GM12878 (cell line): ENCODE measurements at regions not wholly inside any gene's neighbourhood (a gene's known extent, or its start where the extent isn't known, plus 50 kb on each side); places are given as distances from the start of the nearest gene placed in this dataset.

Experiments used
- ATAC-seq: fragments of 200-7000 bp; cut with Tn5 transposase; 3 replicates; pipeline ENCODE4 v1.9.1; 2020; ENCODE audit warnings: mild to moderate bottlenecking, moderate library complexity
- BruUV-seq: library from RNA; stranded (reverse); fragments of 400-500 nt; replicated peaks from 2 replicates; lab custom pipeline; 2021; lab: Mats Ljungman, UMichigan
- CTCF ChIA-PET: fragments of 300-600 bp; sonication (Branson Sonifier 250); formaldehyde crosslinking; extraction: SDS; loops from one replicate; lab custom pipeline; 2021; ENCODE audit warnings: inconsistent platforms; lab: Yijun Ruan, JAX
- POLR2A ChIA-PET: fragments of 350-600 bp; formaldehyde crosslinking; extraction: SDS; loops from one replicate; lab custom pipeline; 2021; ENCODE audit warnings: inconsistent platforms; lab: Charles Lee
- RAD21 ChIA-PET: fragments of 300-600 bp; sonication (Branson Sonifier 250); formaldehyde crosslinking; loops from one replicate; lab custom pipeline; 2023; ENCODE audit warnings: antibody characterized with exemption; ENCODE audit not compliant: unreplicated experiment; lab: Charles Lee
- SMC1A ChIA-PET: fragments of 300-600 bp; sonication (Branson Sonifier 250); formaldehyde crosslinking; loops from one replicate; lab custom pipeline; 2023; ENCODE audit not compliant: unreplicated experiment, uncharacterized antibody; lab: Charles Lee
- DNase-seq: peaks from one replicate; pipeline ENCODE4 v3.0.0-alpha.2; 2011; ENCODE audit warnings: low read depth, low spot score
- FAIRE-seq: peaks from 3 replicates; lab custom pipeline; 2011; peaks lifted over from hg19 to GRCh38; lab: Jason Lieb, UNC
- H2AFZ ChIP-seq: 2 replicates; pipeline ENCODE4 v1.6.0; 2011; ENCODE audit warnings: low read depth, low read length, control low read depth; ENCODE audit not compliant: control insufficient read depth
- H3K27ac ChIP-seq: 2 replicates; pipeline ENCODE4 v1.5.1; 2011; ENCODE audit warnings: control low read depth; ENCODE audit not compliant: control insufficient read depth, insufficient read depth
- H3K27me3 ChIP-seq, 2 experiments: replicated peaks in 1 of 2; 2 replicates each; pipeline versions ENCODE4 v1.6.0 to v1.6.1; 2011; ENCODE audit warnings: low read length in 1 of 2; ENCODE audit not compliant: control insufficient read depth in 2 of 2, insufficient read depth in 2 of 2
- H3K36me3 ChIP-seq, 2 experiments: 2 replicates each; pipeline ENCODE4 v1.5.1; 2011; ENCODE audit warnings: low read length in 1 of 2; ENCODE audit not compliant: control insufficient read depth in 2 of 2, insufficient read depth in 2 of 2
- H3K4me1 ChIP-seq: 2 replicates; pipeline ENCODE4 v1.6.1; 2011; ENCODE audit warnings: mild to moderate bottlenecking, low read length, moderate library complexity, mixed read lengths; ENCODE audit not compliant: control insufficient read depth, insufficient read depth
- H3K4me2 ChIP-seq: 2 replicates; pipeline ENCODE4 v1.6.0; 2011; ENCODE audit warnings: control low read depth; ENCODE audit not compliant: control insufficient read depth, insufficient read depth
- H3K4me3 ChIP-seq: fragments of 200-600 bp; sonication (generic); 2 replicates; pipeline ENCODE4 v1.5.1; 2016
- H3K79me2 ChIP-seq: 2 replicates; pipeline ENCODE4 v1.6.0; 2011; ENCODE audit warnings: low read length; ENCODE audit not compliant: control insufficient read depth, insufficient read depth
- H3K9ac ChIP-seq: 2 replicates; pipeline ENCODE4 v1.8.0; 2011; ENCODE audit warnings: low read length, control low read depth, mixed read lengths; ENCODE audit not compliant: control insufficient read depth, insufficient read depth
- H3K9me3 ChIP-seq: replicated peaks from 3 replicates; pipeline ENCODE4 v1.5.1; 2011; ENCODE audit warnings: mild to moderate bottlenecking, low read length; ENCODE audit not compliant: control insufficient read depth, insufficient read depth
- H4K20me1 ChIP-seq: 2 replicates; pipeline ENCODE4 v1.6.0; 2011; ENCODE audit not compliant: control insufficient read depth, insufficient read depth
- BMI1 ChIP-seq: fragments of 450-650 bp; IDR thresholded peaks from 2 replicates; pipeline ENCODE4 v1.6.1; 2016; ENCODE audit warnings: mild to moderate bottlenecking, moderate library complexity, borderline replicate concordance
- CBX5 ChIP-seq: sonication (generic); IDR thresholded peaks from 2 replicates; pipeline ENCODE4 v1.6.1; 2016; ENCODE audit warnings: low read depth, moderate library complexity, mild to moderate bottlenecking, inconsistent platforms
- CEBPB ChIP-seq, 2 experiments: fragments of 150-350 bp in 1 of 2; IDR thresholded peaks; 2 replicates each; pipeline ENCODE4 v1.6.1; 2012 to 2014; ENCODE audit warnings: low read depth in 2 of 2, low read length in 2 of 2, borderline replicate concordance in 1 of 2, inconsistent platforms in 1 of 2
- CHD1 ChIP-seq: IDR thresholded peaks from 2 replicates; pipeline ENCODE4 v1.6.1; 2012; ENCODE audit warnings: low read depth, low read length, improper control_type of control experiment
- CREM ChIP-seq: IDR thresholded peaks from 2 replicates; pipeline ENCODE4 v1.6.1; 2014; ENCODE audit warnings: antibody characterized with exemption, low read depth
- FOXM1 ChIP-seq: IDR thresholded peaks from 2 replicates; pipeline ENCODE4 v1.6.1; 2012; ENCODE audit warnings: low read depth, mild to moderate bottlenecking, inconsistent platforms, low read length, moderate library complexity
- GATAD2B ChIP-seq: fragments of 450-650 bp; conservative IDR thresholded peaks from 2 replicates; pipeline ENCODE4 v1.6.1; 2017; ENCODE audit warnings: low read depth, mild to moderate bottlenecking, moderate library complexity
- HDAC6 ChIP-seq: fragments of 200-600 bp; sonication (generic); IDR thresholded peaks from one replicate; pipeline ENCODE4 v1.8.0; 2017; ENCODE audit warnings: antibody characterized with exemption; ENCODE audit not compliant: unreplicated experiment
- MEF2B ChIP-seq: fragments of 450-650 bp; IDR thresholded peaks from 2 replicates; pipeline ENCODE4 v1.6.1; 2018; ENCODE audit warnings: mild to moderate bottlenecking, moderate library complexity; ENCODE audit not compliant: partially characterized antibody, poor library complexity, severe bottlenecking
- MTA2 ChIP-seq: fragments of 450-650 bp; IDR thresholded peaks from 2 replicates; pipeline ENCODE4 v1.6.1; 2016; ENCODE audit warnings: low read depth, mild to moderate bottlenecking, moderate library complexity
- SRF ChIP-seq, 2 experiments: IDR thresholded peaks; 2 replicates each; pipeline ENCODE4 v1.6.1; 2011; ENCODE audit warnings: low read depth in 2 of 2, low read length in 2 of 2, mild to moderate bottlenecking in 1 of 2, moderate library complexity in 1 of 2
- TBL1XR1 ChIP-seq: IDR thresholded peaks from 2 replicates; pipeline ENCODE4 v1.6.1; 2012; ENCODE audit warnings: low read depth, low read length, improper control_type of control experiment
- YY1 ChIP-seq: IDR thresholded peaks from 2 replicates; pipeline ENCODE4 v1.6.1; 2011; ENCODE audit warnings: low read depth, mild to moderate bottlenecking, low read length
- WGBS: methylation state at CpG from one replicate; pipeline ENCODE4 v1.1.6; 2016; ENCODE audit warnings: low lambda C conversion rate; ENCODE audit not compliant: insufficient replicate concordance, insufficient coverage; ENCODE audit errors: missing lambda C conversion rate; 5-methylcytosine and 5-hydroxymethylcytosine counted together
- in situ Hi-C: fragments of 300-500 bp; cut with MboI; formaldehyde crosslinking; loops from 9 replicates; pipeline ENCODE4 v1.14.3; 2018; ENCODE audit warnings: mixed read lengths
- intact Hi-C: fragments of 100-400 bp; cut with micrococcal nuclease; formaldehyde crosslinking; loops from one replicate; pipeline ENCODE4 v1.14.2; 2022; ENCODE audit not compliant: unreplicated experiment
- TF ChIP-seq, protein P1 (sequence below): fragments of 450-650 bp; IDR thresholded peaks from 2 replicates; pipeline ENCODE4 v1.6.1; 2017; ENCODE audit warnings: mild to moderate bottlenecking, moderate library complexity

DNA sequence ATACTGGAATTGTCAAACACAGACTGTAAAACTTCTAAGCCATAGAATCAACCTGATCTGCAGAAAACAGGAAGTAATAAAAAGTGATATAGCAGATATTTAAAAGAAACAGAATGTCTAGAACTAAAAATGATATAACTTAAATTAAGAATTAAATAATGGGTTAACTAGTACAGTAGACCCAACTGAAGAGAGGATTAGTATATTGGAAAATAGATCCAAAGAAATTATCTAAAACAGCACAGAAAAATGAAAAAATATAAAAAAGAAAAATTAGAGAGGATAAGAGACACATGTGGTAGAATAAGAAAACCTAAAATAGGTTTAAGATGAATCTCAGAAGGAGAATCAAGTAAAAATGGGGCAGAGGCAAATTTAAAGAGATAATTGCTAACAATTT is 219.9 kb downstream of the SEMA6A start:
- Histone ChIP-seq H3K27ac (no peak overlapping the region), H3K4me2 (no peak overlapping the region), H3K79me2 (no peaks in the 10 kb centered on the region), H3K4me3 (no peak overlapping the region), H3K36me3 (no peaks in the 10 kb centered on the region), H3K9me3 (peaks cover 3% of the 10 kb centered on the region; the same call in 2 of the 3 replicates), H2AFZ (no peak overlapping the region), H3K4me1 (peaks cover 17% of the 10 kb centered on the region), H3K27me3 (no peaks in the 10 kb centered on the region), H3K9ac (no peak overlapping the region), H4K20me1 (no peaks in the 10 kb centered on the region)
- TF ChIP-seq YY1, result no peak
- no peak for TF ChIP-seq CHD1
- no peak for TF ChIP-seq CREM
- TF ChIP-seq HDAC6, result no peak
- ChIA-PET SMC1A (interaction anchor here (0.7 to 2.0 kb wide), 3 partner anchors 16 to 250 kb away, joined by 3 to 4 read pairs (median 3); no protein-coding TSS in a partner anchor), POLR2A (no interaction called here), RAD21 (interaction anchor here (1.2 kb wide), 1 partner anchor 10 kb away, joined by 4 read pairs; no protein-coding TSS in a partner anchor), CTCF (interaction anchor here (1.6 to 7.6 kb wide), 2 partner anchors 17 to 214 kb away, joined by 3 to 101 read pairs; no protein-coding TSS in a partner anchor)
- no TSS peak for BruUV-seq
- FAIRE-seq (no peak), DNase-seq (no peak), ATAC-seq (no peak)
- in situ Hi-C loops (no loop called here), intact Hi-C loops (loop anchor here (5.0 to 10.0 kb wide), 2 partner anchors 82 to 220 kb away; no protein-coding TSS in a partner anchor)

DNA sequence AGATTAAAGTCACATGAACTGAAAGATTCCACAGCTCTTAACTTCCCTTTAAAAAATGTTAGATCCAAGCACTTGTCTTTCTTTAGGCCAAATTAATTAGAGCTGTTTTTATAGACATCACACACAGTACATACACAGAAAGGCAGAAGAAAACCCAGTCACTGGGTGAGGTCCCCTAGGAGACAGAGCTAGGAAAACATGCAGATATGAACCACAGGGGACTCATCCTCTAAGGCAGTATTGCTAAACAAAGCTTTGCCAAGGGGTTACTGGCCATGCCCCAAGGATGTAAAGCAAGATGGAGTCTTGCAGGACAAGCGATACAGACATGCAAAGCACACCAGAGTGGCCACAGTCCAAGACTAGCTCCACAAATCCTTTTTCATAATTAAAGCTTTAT is 227.0 kb downstream of the SEMA6A start:
- H4K20me1 ChIP-seq, result no peaks in the 10 kb centered on the region
- ChIA-PET POLR2A (interaction anchor here (1.1 kb wide), 1 partner anchor 11 kb away, joined by 4 read pairs; no protein-coding TSS in a partner anchor), RAD21 (interaction anchor here (0.9 to 1.2 kb wide), 2 partner anchors 11 to 27 kb away, joined by 4 read pairs; no protein-coding TSS in a partner anchor), CTCF (no interaction called here), SMC1A (interaction anchor here (0.5 to 5.8 kb wide), 2 partner anchors 10 to 20 kb away, joined by 3 to 37 read pairs; no protein-coding TSS in a partner anchor)
- H2AFZ ChIP-seq, result no peak overlapping the region
- no peak overlapping the region for H3K27ac ChIP-seq
- no peaks in the 10 kb centered on the region for H3K4me1 ChIP-seq
- no peak for DNase-seq
- intact Hi-C loops, result no loop called here
- H3K9ac ChIP-seq, result no peak overlapping the region
- ATAC-seq, result no peak
- H3K4me3 ChIP-seq, result no peak overlapping the region
- WGBS, result 95% methylated on average over 1 of the region's 1 CpG
- no peak overlapping the region for H3K4me2 ChIP-seq
- no TSS peak for BruUV-seq
- FAIRE-seq, result no peak
- H3K9me3 ChIP-seq, result peaks cover 3% of the 10 kb centered on the region; the same call in 1 of the 3 replicates
- in situ Hi-C loops, result no loop called here
- H3K27me3 ChIP-seq, result no peaks in the 10 kb centered on the region
- H3K79me2 ChIP-seq, result no peaks in the 10 kb centered on the region
- H3K36me3 ChIP-seq, result no peaks in the 10 kb centered on the region
- TF ChIP-seq GATAD2B (no peak), CBX5 (no peak), TBL1XR1 (no peak), CEBPB (IDR thresholded peaks at IDR 0.05; ENCODE audit: borderline replicate concordance in 1 of 2, low read depth in 2 of 2, low read length in 2 of 2) (no peak), BMI1 (no peak), MEF2B (no peak), SRF (IDR thresholded peaks at IDR 0.05; ENCODE audit: low read depth in 2 of 2, low read length in 2 of 2) (no peak), MTA2 (no peak), FOXM1 (no peak)
- TF ChIP-seq, protein P1, sequence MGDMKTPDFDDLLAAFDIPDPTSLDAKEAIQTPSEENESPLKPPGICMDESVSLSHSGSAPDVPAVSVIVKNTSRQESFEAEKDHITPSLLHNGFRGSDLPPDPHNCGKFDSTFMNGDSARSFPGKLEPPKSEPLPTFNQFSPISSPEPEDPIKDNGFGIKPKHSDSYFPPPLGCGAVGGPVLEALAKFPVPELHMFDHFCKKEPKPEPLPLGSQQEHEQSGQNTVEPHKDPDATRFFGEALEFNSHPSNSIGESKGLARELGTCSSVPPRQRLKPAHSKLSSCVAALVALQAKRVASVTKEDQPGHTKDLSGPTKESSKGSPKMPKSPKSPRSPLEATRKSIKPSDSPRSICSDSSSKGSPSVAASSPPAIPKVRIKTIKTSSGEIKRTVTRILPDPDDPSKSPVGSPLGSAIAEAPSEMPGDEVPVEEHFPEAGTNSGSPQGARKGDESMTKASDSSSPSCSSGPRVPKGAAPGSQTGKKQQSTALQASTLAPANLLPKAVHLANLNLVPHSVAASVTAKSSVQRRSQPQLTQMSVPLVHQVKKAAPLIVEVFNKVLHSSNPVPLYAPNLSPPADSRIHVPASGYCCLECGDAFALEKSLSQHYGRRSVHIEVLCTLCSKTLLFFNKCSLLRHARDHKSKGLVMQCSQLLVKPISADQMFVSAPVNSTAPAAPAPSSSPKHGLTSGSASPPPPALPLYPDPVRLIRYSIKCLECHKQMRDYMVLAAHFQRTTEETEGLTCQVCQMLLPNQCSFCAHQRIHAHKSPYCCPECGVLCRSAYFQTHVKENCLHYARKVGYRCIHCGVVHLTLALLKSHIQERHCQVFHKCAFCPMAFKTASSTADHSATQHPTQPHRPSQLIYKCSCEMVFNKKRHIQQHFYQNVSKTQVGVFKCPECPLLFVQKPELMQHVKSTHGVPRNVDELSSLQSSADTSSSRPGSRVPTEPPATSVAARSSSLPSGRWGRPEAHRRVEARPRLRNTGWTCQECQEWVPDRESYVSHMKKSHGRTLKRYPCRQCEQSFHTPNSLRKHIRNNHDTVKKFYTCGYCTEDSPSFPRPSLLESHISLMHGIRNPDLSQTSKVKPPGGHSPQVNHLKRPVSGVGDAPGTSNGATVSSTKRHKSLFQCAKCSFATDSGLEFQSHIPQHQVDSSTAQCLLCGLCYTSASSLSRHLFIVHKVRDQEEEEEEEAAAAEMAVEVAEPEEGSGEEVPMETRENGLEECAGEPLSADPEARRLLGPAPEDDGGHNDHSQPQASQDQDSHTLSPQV, result no peak
